Activated T-cell treated with anti-CD3 and anti-CD28 coated beads for 1 hour (primary cell): ENCODE measurements at regions not wholly inside any gene's neighbourhood (a gene's known extent, or its start where the extent isn't known, plus 50 kb on each side); places are given as distances from the start of the nearest gene placed in this dataset.

Experiments
- DNase-seq: peaks from one replicate; pipeline ENCODE4 v3.0.0-alpha.2; 2020; ENCODE audit warnings: low read depth

- no peak for DNase-seq
These were observed 531.2 kb upstream of the CFAP20DC start for GRCh38 chr3:59580996-59581395.

- DNase-seq = no peak
These were observed 530.7 kb upstream of the CFAP20DC start for GRCh38 chr3:59580499-59580898.

GRCh38 chr3:59578129-59578528 is 528.3 kb upstream of the CFAP20DC start:
- no peak for DNase-seq

GRCh38 chr3:59576606-59577005 is 526.8 kb upstream of the CFAP20DC start:
- DNase-seq = no peak

- DNase-seq = peak; percentile 87
These were observed 525.5 kb upstream of the CFAP20DC start for GRCh38 chr3:59575113-59576001.

GRCh38 chr3:59573911-59574310 is 524.1 kb upstream of the CFAP20DC start:
- DNase-seq = no peak

- DNase-seq = no peak
These were observed 522.3 kb upstream of the CFAP20DC start for GRCh38 chr3:59572106-59572505.

- no peak for DNase-seq
These were observed 521.0 kb upstream of the CFAP20DC start for GRCh38 chr3:59570806-59571205.

GRCh38 chr3:59567661-59568060 is 517.8 kb upstream of the CFAP20DC start:
- no peak for DNase-seq

- DNase-seq = no peak
These were observed 516.7 kb upstream of the CFAP20DC start for GRCh38 chr3:59566481-59566975.

- no peak for DNase-seq
These were observed 515.3 kb upstream of the CFAP20DC start for GRCh38 chr3:59565125-59565524.

GRCh38 chr3:59563966-59564365 is 514.1 kb upstream of the CFAP20DC start:
- DNase-seq = no peak

GRCh38 chr3:59563072-59563605 is 513.3 kb upstream of the CFAP20DC start:
- no peak for DNase-seq

GRCh38 chr3:59559721-59560435 is 510.1 kb upstream of the CFAP20DC start:
- DNase-seq = no peak

- no peak for DNase-seq
These were observed 509.3 kb upstream of the CFAP20DC start for GRCh38 chr3:59558906-59559720.

- no peak for DNase-seq
These were observed 505.9 kb upstream of the CFAP20DC start for GRCh38 chr3:59555593-59556315.

GRCh38 chr3:59553076-59553475 is 503.3 kb upstream of the CFAP20DC start:
- no peak for DNase-seq

GRCh38 chr3:59551834-59552233 is 502.0 kb upstream of the CFAP20DC start:
- DNase-seq = no peak

- DNase-seq = no peak
These were observed 500.1 kb upstream of the CFAP20DC start for GRCh38 chr3:59549962-59550361.

- DNase-seq = no peak
These were observed 498.0 kb upstream of the CFAP20DC start for GRCh38 chr3:59547874-59548273.

GRCh38 chr3:59546522-59546921 is 496.7 kb upstream of the CFAP20DC start:
- no peak for DNase-seq
